Mammary epithelial cell (primary cell): ENCODE measurements at regions not wholly inside any gene's neighbourhood (a gene's known extent, or its start where the extent isn't known, plus 50 kb on each side); places are given as distances from the start of the nearest gene placed in this dataset.

Source experiments
- CTCF ChIP-seq, 2 donors: IDR thresholded peaks in 1 of 2; conservative IDR thresholded peaks in 1 of 2; 2 replicates each; pipeline ENCODE4 v1.5.1; 2011 to 2012; ENCODE audit warnings: inconsistent platforms in 2 of 2, low read length in 2 of 2, mild to moderate bottlenecking in 2 of 2, control low read depth in 1 of 2, low read depth in 1 of 2; ENCODE audit not compliant: insufficient read depth in 1 of 2; ENCODE audit errors: extremely low read depth in 1 of 2
- EZH2 ChIP-seq: IDR thresholded peaks from 2 replicates; pipeline ENCODE4 v1.6.1; 2012; ENCODE audit warnings: low read length, inconsistent platforms, borderline replicate concordance

- TF ChIP-seq CTCF (conservative IDR thresholded peaks at IDR 0.05 in 1 of 2, IDR thresholded peaks at IDR 0.05 in 1 of 2; ENCODE audit: extremely low read depth in 1 of 2, insufficient read depth in 1 of 2, low read depth in 1 of 2, low read length in 2 of 2) (no peak), EZH2 (no peak)
Observed at GRCh38 chr13:111469916-111470506, 149.6 kb downstream of the TEX29 start.
